Ovary (tissue), 3 donors: ENCODE measurements at regions not wholly inside any gene's neighbourhood (a gene's known extent, or its start where the extent isn't known, plus 50 kb on each side); places are given as distances from the start of the nearest gene placed in this dataset.

Experiments
- POLR2A ChIP-seq: fragments of 450-650 bp; IDR thresholded peaks from one replicate; pipeline ENCODE4 v1.6.1; 2017; ENCODE audit warnings: antibody characterized with exemption, mild to moderate bottlenecking, moderate library complexity
- TF ChIP-seq, protein P1 (sequence below), 3 donors: fragments of 450-650 bp in 2 of 3; fragments of 200-600 bp in 1 of 3; IDR thresholded peaks; one replicate each; pipeline versions ENCODE4 v1.5.1 to v1.8.0; 2016 to 2022; ENCODE audit warnings: antibody characterized with exemption in 3 of 3, mild to moderate bottlenecking in 1 of 3
- donor health status: DM: no; HTN: no; CAD: no.

DNA sequence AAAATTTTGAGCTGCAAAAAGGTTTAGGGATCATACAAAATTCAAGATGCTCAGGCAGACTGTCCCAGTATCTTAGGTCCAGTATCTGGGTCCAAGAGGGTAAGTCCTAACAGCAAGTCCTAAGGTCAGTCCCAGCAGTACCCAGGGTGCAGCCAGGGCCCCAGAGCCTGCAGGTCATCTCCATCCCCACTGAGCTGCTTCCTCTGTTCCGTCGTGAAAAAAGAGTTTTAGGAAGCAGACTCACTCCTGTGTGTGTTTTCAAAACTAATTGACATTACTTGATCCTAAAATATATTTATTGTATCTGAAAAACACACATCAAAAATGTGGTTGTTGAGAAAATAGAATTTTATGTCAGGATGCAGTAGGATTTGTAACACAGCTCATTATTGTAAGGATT is 69.9 kb upstream of the ALKAL2 start:
- TF ChIP-seq, protein P1, sequence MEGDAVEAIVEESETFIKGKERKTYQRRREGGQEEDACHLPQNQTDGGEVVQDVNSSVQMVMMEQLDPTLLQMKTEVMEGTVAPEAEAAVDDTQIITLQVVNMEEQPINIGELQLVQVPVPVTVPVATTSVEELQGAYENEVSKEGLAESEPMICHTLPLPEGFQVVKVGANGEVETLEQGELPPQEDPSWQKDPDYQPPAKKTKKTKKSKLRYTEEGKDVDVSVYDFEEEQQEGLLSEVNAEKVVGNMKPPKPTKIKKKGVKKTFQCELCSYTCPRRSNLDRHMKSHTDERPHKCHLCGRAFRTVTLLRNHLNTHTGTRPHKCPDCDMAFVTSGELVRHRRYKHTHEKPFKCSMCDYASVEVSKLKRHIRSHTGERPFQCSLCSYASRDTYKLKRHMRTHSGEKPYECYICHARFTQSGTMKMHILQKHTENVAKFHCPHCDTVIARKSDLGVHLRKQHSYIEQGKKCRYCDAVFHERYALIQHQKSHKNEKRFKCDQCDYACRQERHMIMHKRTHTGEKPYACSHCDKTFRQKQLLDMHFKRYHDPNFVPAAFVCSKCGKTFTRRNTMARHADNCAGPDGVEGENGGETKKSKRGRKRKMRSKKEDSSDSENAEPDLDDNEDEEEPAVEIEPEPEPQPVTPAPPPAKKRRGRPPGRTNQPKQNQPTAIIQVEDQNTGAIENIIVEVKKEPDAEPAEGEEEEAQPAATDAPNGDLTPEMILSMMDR (IDR thresholded peaks at IDR 0.05): no peak
- TF ChIP-seq POLR2A: no peak
